ENCODE measurements at regions not wholly inside any gene's neighbourhood (a gene's known extent, or its start where the extent isn't known, plus 50 kb on each side); places are given as distances from the start of the nearest gene placed in this dataset.

DNA sequence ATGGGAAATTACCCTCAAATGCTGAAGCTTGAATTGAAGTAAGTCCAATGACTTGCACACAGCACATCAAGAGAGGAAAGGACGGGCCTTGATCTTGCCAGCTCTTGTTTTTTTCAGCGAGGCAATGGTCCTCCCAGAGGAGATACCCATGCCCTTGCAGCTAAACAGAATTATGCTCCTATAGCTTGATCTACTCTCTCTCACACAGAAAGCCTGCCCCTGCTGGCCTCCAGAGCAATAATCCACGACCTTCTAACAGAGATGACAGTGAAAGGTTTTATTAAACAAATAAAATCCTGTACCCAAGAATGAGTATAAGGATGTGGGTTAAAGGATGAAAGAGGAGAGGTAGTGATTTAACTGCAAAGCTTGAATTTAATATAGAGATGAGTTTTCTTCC, 268.0 kb downstream of the ADRA2A start:
- no peaks in the 10 kb centered on the region for H3K36me3 ChIP-seq (ENCODE audit: control insufficient read depth in 2 of 2, insufficient read depth in 2 of 2, low read length in 1 of 2)
- ChIA-PET RAD21 (ENCODE audit: unreplicated experiment) (interaction anchor here (0.5 to 1.1 kb wide), 2 partner anchors 268 to 1426 kb away, joined by 3 read pairs; partner anchors contain the start of gene ADRA2A), CTCF (interaction anchor here (0.7 to 1.2 kb wide), 3 partner anchors 9 to 31 kb away, joined by 3 to 4 read pairs (median 3); no protein-coding TSS in a partner anchor), POLR2A (interaction anchor here (0.6 kb wide), 1 partner anchor 438 kb away, joined by 5 read pairs; no protein-coding TSS in a partner anchor), SMC1A (ENCODE audit: uncharacterized antibody, unreplicated experiment) (interaction anchor here (1.0 kb wide), 1 partner anchor 12 kb away, joined by 4 read pairs; no protein-coding TSS in a partner anchor)
- ATAC-seq: peak; percentile 46; the same call in 2 of the 3 replicates
- H3K9ac ChIP-seq (ENCODE audit: control insufficient read depth, insufficient read depth, low read length): no peak overlapping the region
- in situ Hi-C loops (cut with MboI): loop anchor here (25.0 kb wide), 1 partner anchor 608 kb away; no protein-coding TSS in a partner anchor
- no peak for DNase-seq (ENCODE audit: low read depth, low spot score)
- TF ChIP-seq JUND (IDR thresholded peaks at IDR 0.05; ENCODE audit: low read depth, low read length): no peak
- TF ChIP-seq, protein P1, sequence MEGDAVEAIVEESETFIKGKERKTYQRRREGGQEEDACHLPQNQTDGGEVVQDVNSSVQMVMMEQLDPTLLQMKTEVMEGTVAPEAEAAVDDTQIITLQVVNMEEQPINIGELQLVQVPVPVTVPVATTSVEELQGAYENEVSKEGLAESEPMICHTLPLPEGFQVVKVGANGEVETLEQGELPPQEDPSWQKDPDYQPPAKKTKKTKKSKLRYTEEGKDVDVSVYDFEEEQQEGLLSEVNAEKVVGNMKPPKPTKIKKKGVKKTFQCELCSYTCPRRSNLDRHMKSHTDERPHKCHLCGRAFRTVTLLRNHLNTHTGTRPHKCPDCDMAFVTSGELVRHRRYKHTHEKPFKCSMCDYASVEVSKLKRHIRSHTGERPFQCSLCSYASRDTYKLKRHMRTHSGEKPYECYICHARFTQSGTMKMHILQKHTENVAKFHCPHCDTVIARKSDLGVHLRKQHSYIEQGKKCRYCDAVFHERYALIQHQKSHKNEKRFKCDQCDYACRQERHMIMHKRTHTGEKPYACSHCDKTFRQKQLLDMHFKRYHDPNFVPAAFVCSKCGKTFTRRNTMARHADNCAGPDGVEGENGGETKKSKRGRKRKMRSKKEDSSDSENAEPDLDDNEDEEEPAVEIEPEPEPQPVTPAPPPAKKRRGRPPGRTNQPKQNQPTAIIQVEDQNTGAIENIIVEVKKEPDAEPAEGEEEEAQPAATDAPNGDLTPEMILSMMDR (IDR thresholded peaks at IDR 0.05 in 2 of 3, conservative IDR thresholded peaks at IDR 0.05 in 1 of 3; ENCODE audit: control insufficient read depth in 2 of 3, extremely low read depth in 1 of 3, insufficient read depth in 1 of 3, low read depth in 3 of 3, low read length in 3 of 3): peak in 2 of 3 experiments; percentile 4 to 44; a peak in 2 of 6 replicates
- TF ChIP-seq RAD21 (IDR thresholded peaks at IDR 0.05; ENCODE audit: insufficient read depth, low read depth, low read length): 0 out of 2 replicates have a peak, but pooled peaks have one; percentile 12
- intact Hi-C loops (cut with micrococcal nuclease; ENCODE audit: unreplicated experiment): no loop called here
- no peaks in the 10 kb centered on the region for H3K79me2 ChIP-seq (ENCODE audit: control insufficient read depth, insufficient read depth, low read length)
- no peak overlapping the region for H3K4me3 ChIP-seq
- no peak overlapping the region for H3K27ac ChIP-seq (ENCODE audit: control insufficient read depth, insufficient read depth)
- BruUV-seq (replicated peaks): no TSS peak
- H3K4me2 ChIP-seq (ENCODE audit: control insufficient read depth, insufficient read depth): no peak overlapping the region
- H4K20me1 ChIP-seq (ENCODE audit: control insufficient read depth, insufficient read depth): no peaks in the 10 kb centered on the region
- no peaks in the 10 kb centered on the region; the same call in 1 of the 2 replicates for H3K4me1 ChIP-seq (ENCODE audit: control insufficient read depth, insufficient read depth, low read length)
- no peaks in the 10 kb centered on the region; a peak in 1 of 4 replicates for H3K27me3 ChIP-seq (replicated peaks in 1 of 2; ENCODE audit: control insufficient read depth in 2 of 2, insufficient read depth in 2 of 2, low read length in 1 of 2)
- no peak overlapping the region for H2AFZ ChIP-seq (ENCODE audit: control insufficient read depth, low read depth, low read length)
- WGBS (ENCODE audit: insufficient coverage, insufficient replicate concordance, low lambda C conversion rate, missing lambda C conversion rate): 0% methylated on average over 3 of the region's 3 CpGs
- peaks cover 6% of the 10 kb centered on the region; the same call in 2 of the 3 replicates for H3K9me3 ChIP-seq (replicated peaks; ENCODE audit: control insufficient read depth, insufficient read depth, low read length)
- no peak for FAIRE-seq
